Transverse colon (tissue), 4 donors: ENCODE measurements at regions not wholly inside any gene's neighbourhood (a gene's known extent, or its start where the extent isn't known, plus 50 kb on each side); places are given as distances from the start of the nearest gene placed in this dataset.

ENCODE experiments used
- DNase-seq: peaks from one replicate; pipeline ENCODE4 v3.0.0-alpha.2; 2019
- H3K27ac ChIP-seq, 4 donors: fragments of 200-600 bp; sonication (generic); 2 replicates each; pipeline ENCODE4 v1.5.1; 2016 to 2018; ENCODE audit warnings: inconsistent platforms in 4 of 4
- H3K27me3 ChIP-seq: fragments of 200-600 bp; sonication (generic); 2 replicates; pipeline ENCODE4 v1.5.1; 2017; ENCODE audit warnings: inconsistent platforms
- H3K36me3 ChIP-seq, 4 donors: fragments of 200-600 bp; sonication (generic); 2 replicates each; pipeline ENCODE4 v1.5.1; 2017 to 2019; ENCODE audit warnings: inconsistent platforms in 4 of 4
- H3K4me1 ChIP-seq, 4 donors: fragments of 200-600 bp; sonication (generic); 2 replicates each; pipeline ENCODE4 v1.5.1; 2017 to 2020; ENCODE audit warnings: inconsistent platforms in 4 of 4
- H3K4me3 ChIP-seq, 4 donors: fragments of 200-600 bp; sonication (generic); 1 replicate in 1 of 4; 2 replicates in 3 of 4; pipeline versions ENCODE4 v1.5.1 to v1.6.1; 2017 to 2019; ENCODE audit warnings: inconsistent platforms in 4 of 4
- H3K9me3 ChIP-seq, 2 donors: fragments of 200-600 bp; sonication (generic); 2 replicates each; pipeline ENCODE4 v1.5.1; 2017 to 2019; ENCODE audit warnings: inconsistent platforms in 2 of 2
- CTCF ChIP-seq, 5 experiments: fragments of 200-600 bp in 3 of 5; fragments of 450-650 bp in 2 of 5; sonication (generic) in 3 of 5; IDR thresholded peaks; 1 replicate in 2 of 5; 2 replicates in 3 of 5; pipeline ENCODE4 v1.5.1; 2016 to 2017; ENCODE audit warnings: antibody characterized with exemption in 5 of 5, inconsistent platforms in 3 of 5, mild to moderate bottlenecking in 2 of 5, moderate library complexity in 1 of 5
- EP300 ChIP-seq: sonication (generic); formaldehyde crosslinking; IDR thresholded peaks from one replicate; pipeline ENCODE4 v1.6.1; 2017; ENCODE audit warnings: antibody characterized with exemption, low read depth
- POLR2A ChIP-seq: fragments of 450-650 bp; IDR thresholded peaks from one replicate; pipeline ENCODE4 v1.6.1; 2016; ENCODE audit warnings: antibody characterized with exemption, mild to moderate bottlenecking, moderate library complexity
- POLR2AphosphoS5 ChIP-seq, 3 donors: sonication (generic); formaldehyde crosslinking; IDR thresholded peaks; one replicate each; pipeline ENCODE4 v1.6.1; 2016; ENCODE audit warnings: antibody characterized with exemption in 3 of 3
- WGBS, 2 donors: methylation state at CpG; one replicate each; pipeline ENCODE4 v1.1.5; 2018; ENCODE audit warnings: low coverage in 1 of 2; 5-methylcytosine and 5-hydroxymethylcytosine counted together
- in situ Hi-C, 4 donors: fragments of 200-750 bp; cut with MboI; loops; one replicate each; pipeline versions ENCODE4 v1.15.0 to v1.15.1; 2017; ENCODE audit warnings: low sequenced_read_pairs in 3 of 4, low pct_ligation_motif_present in 1 of 4, low pct_unique_long_range_greater_than_20kb in 1 of 4
- intact Hi-C: fragments of 100-400 bp; cut with DNase I; formaldehyde crosslinking; loops from one replicate; pipeline ENCODE4 v1.15.1; 2023; ENCODE audit warnings: low total_unique reads

- in situ Hi-C loops (no loop called here), intact Hi-C loops (no loop called here)
- Histone ChIP-seq H3K36me3 (no peaks in the 10 kb centered on the region), H3K9me3 (no peaks in the 10 kb centered on the region), H3K27me3 (peaks cover 8% of the 10 kb centered on the region), H3K27ac (no peak overlapping the region), H3K4me3 (no peak overlapping the region), H3K4me1 (no peaks in the 10 kb centered on the region)
- TF ChIP-seq POLR2A (no peak), EP300 (no peak), POLR2AphosphoS5 (IDR thresholded peaks at IDR 0.05) (no peak), CTCF (IDR thresholded peaks at IDR 0.05) (no peak)
- DNase-seq = no peak
- 69 to 84% methylated on average over 4 to 11 of the region's 11 CpGs for WGBS, 2 donors
These were observed 207.5 kb upstream of the LINGO1 start for GRCh38 chr15:77839970-77840905.

GRCh38 chr15:77839456-77839855 is 206.7 kb upstream of the LINGO1 start:
- Histone ChIP-seq H3K36me3 (no peaks in the 10 kb centered on the region), H3K4me1 (no peaks in the 10 kb centered on the region), H3K4me3 (no peak overlapping the region), H3K9me3 (no peaks in the 10 kb centered on the region), H3K27me3 (peaks cover 8% of the 10 kb centered on the region), H3K27ac (no peak overlapping the region)
- in situ Hi-C loops = no loop called here
- WGBS, 2 donors = 90 to 92% methylated on average over 2 to 8 of the region's 8 CpGs
- DNase-seq = no peak
- intact Hi-C loops = no loop called here
- no peak for TF ChIP-seq EP300
- TF ChIP-seq POLR2AphosphoS5 (IDR thresholded peaks at IDR 0.05) = no peak
- TF ChIP-seq CTCF (IDR thresholded peaks at IDR 0.05) = no peak
- TF ChIP-seq POLR2A = no peak

- intact Hi-C loops = no loop called here
- no peak overlapping the region for H3K4me3 ChIP-seq
- H3K27ac ChIP-seq = no peak overlapping the region
- 96% methylated on average over 4 of the region's 4 CpGs; no CpG with 5 or more reads in 1 of the 2 donors for WGBS, 2 donors
- DNase-seq = no peak
- in situ Hi-C loops = no loop called here
- H3K4me1 ChIP-seq = no peaks in the 10 kb centered on the region
- peaks cover 8% of the 10 kb centered on the region for H3K27me3 ChIP-seq
- no peaks in the 10 kb centered on the region for H3K36me3 ChIP-seq
- H3K9me3 ChIP-seq = no peaks in the 10 kb centered on the region
- no peak for TF ChIP-seq POLR2A
- no peak for TF ChIP-seq EP300
- TF ChIP-seq CTCF (IDR thresholded peaks at IDR 0.05) = no peak
- no peak for TF ChIP-seq POLR2AphosphoS5 (IDR thresholded peaks at IDR 0.05)
These were observed 205.9 kb upstream of the LINGO1 start for GRCh38 chr15:77838595-77838994.

GRCh38 chr15:77838061-77838460 is 205.3 kb upstream of the LINGO1 start:
- Histone ChIP-seq H3K36me3 (no peaks in the 10 kb centered on the region), H3K9me3 (no peaks in the 10 kb centered on the region), H3K4me1 (no peaks in the 10 kb centered on the region), H3K4me3 (no peak overlapping the region), H3K27ac (no peak overlapping the region), H3K27me3 (peaks cover 8% of the 10 kb centered on the region)
- DNase-seq = no peak
- TF ChIP-seq POLR2A = no peak
- no peak for TF ChIP-seq EP300
- in situ Hi-C loops = no loop called here
- intact Hi-C loops = no loop called here
- 60 to 62% methylated on average over 1 to 4 of the region's 10 CpGs for WGBS, 2 donors
